Fibroblast of mammary gland (primary cell): ENCODE measurements at regions not wholly inside any gene's neighbourhood (a gene's known extent, or its start where the extent isn't known, plus 50 kb on each side); places are given as distances from the start of the nearest gene placed in this dataset.

Experiments used
- DNase-seq: peaks from one replicate; pipeline ENCODE4 v3.0.0-alpha.2; 2010; ENCODE audit warnings: low read depth
- H3K4me3 ChIP-seq: 2 replicates; pipeline ENCODE4 v1.5.1; 2011; ENCODE audit warnings: low read depth, mild to moderate bottlenecking, low read length, moderate library complexity; ENCODE audit not compliant: control insufficient read depth
- TF ChIP-seq, protein P1 (sequence below): conservative IDR thresholded peaks from 2 replicates; pipeline ENCODE4 v1.5.1; 2011; ENCODE audit warnings: low read depth, low read length, inconsistent platforms; ENCODE audit not compliant: control insufficient read depth, insufficient read depth

DNA sequence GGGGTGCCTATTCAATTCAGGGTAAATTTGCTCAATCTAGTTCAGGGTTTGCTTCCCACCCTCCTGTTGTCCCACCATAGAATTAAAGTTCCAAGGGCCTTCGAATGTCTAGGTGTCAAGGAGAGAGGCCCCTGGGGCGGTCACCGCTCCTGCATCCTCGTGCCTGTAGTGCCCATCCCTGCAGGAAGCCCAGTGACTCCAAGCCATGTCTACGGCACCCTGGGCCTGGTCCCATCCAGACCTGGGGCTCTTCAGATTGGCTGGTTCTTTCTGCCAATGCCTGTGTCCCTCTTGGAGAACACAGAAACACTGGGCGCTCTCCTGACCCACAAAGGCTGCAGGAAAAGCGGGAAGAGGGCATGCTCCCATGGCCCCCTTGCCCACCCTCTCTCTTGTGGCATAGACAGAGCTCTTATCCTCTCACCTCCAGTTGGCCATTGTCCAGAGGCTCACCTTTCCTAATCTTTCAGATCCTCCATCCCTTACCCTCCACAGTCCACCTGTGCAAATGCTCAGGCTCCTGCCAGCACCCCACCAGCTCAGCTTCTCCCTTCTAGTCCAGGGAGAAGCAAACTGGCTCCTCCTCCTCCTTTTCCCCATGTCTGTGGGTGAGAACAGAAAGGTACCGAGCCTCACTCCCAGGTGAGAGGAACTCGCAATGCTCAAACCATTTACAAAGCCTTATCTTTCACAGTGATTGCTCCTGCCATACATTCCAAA is 253.0 kb upstream of the IRX2 start:
- TF ChIP-seq, protein P1, sequence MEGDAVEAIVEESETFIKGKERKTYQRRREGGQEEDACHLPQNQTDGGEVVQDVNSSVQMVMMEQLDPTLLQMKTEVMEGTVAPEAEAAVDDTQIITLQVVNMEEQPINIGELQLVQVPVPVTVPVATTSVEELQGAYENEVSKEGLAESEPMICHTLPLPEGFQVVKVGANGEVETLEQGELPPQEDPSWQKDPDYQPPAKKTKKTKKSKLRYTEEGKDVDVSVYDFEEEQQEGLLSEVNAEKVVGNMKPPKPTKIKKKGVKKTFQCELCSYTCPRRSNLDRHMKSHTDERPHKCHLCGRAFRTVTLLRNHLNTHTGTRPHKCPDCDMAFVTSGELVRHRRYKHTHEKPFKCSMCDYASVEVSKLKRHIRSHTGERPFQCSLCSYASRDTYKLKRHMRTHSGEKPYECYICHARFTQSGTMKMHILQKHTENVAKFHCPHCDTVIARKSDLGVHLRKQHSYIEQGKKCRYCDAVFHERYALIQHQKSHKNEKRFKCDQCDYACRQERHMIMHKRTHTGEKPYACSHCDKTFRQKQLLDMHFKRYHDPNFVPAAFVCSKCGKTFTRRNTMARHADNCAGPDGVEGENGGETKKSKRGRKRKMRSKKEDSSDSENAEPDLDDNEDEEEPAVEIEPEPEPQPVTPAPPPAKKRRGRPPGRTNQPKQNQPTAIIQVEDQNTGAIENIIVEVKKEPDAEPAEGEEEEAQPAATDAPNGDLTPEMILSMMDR: no peak
- no peak for DNase-seq
- H3K4me3 ChIP-seq: no peak overlapping the region

DNA sequence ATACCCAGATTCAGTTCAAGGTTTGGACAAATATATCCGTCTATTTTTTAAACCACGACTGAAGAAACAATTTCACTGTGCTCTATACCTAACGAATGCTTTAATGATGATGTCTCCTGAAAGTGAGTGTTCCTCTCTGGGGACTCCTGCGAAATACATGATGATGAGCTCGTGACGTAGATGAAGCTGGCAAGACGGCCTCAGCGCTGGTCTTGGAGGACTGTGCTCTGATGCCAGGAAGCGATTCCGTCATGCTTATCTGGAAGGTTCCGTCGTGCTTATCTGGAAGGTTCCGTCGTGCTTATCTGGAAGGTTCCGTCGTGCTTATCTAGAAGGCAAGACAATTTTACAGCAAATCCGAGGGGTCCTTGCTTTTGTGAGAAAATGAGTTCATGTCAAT is 250.8 kb upstream of the IRX2 start:
- H3K4me3 ChIP-seq: no peak overlapping the region
- no peak for DNase-seq
- TF ChIP-seq, protein P1: no peak

DNA sequence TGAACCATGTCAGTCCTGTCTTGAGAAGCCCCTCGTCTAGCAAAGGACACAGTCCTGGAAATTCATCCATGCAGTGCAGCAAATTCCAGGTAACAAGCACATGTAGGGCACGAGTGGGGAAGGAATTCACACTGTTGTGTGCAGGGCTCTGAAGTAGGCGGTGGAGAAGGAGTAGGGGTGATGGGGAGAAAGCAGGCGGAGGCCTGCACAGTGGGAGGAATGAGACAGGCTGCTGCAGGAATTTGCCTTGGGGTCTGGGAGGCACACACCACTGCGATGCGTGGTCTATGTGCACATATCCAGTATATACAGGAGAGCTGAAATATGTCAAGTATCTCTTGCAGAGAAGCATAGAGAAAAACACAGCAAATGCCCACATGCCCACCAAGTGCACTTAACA is 249.2 kb upstream of the IRX2 start:
- TF ChIP-seq, protein P1: no peak

DNA sequence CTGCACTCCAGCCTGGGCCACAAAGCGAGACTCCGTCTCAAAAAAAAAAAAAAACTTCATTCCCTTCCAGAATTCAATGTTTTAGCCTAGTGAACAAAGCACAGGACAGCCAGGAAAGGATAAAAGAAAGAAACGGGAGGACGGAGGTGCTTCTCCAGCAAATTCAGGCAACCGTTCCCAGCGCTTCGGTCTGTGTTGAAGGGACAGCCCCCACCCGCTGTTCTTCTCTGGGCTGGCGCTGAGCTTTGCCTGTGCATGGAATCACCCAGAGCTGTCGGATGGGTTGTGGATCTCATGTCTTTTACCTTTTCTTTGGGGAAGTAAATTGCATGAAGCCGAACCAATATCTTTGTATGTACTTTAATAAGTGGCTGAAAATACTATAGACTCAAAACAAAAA is 248.4 kb upstream of the IRX2 start:
- DNase-seq: no peak
- TF ChIP-seq, protein P1: no peak
- H3K4me3 ChIP-seq: no peak overlapping the region

More for the DNA sequence above, 249.2 kb upstream of the IRX2 start:
- no peak overlapping the region for H3K4me3 ChIP-seq
- no peak for DNase-seq

DNA sequence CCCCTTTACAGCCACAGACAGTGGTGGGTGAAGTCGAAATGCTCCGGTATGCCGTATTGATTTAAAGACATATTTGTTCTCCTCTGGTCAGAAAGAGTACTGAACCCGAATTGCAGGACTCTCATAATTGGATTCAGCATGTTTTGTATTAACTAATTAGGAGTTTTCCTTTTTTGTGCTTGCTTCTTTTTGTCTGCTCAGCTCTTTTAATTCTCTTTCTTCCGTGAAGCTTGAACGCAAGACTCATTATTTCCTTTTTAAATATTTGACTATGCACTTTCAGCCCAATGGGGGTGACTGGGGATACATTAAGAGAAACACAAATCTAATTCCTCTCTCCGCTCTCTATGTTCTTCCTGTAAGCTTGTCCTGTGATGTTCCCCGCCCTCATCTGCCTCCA is 246.6 kb upstream of the IRX2 start:
- DNase-seq: no peak
- no peak overlapping the region for H3K4me3 ChIP-seq
- TF ChIP-seq, protein P1: no peak

DNA sequence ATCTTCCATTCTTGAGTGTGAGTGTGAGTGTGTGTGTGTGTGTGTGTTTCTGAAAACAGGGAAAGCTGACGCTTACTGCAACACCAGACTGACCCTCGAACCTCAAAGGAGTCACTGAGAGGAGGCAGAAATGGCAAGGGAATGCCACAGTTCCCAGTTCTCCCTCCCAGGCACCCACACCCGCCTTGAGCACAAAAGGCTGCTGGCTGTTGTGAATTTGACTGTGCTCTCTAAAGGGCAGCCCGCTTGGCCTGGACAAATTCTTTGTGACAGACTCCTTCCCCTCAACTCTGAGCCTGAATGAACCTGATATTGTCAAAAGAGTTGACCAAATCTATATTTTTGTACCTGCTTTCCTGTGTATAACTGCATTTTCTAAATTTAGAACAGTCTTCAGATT is 245.7 kb upstream of the IRX2 start:
- H3K4me3 ChIP-seq: no peak overlapping the region
- TF ChIP-seq, protein P1: no peak
- no peak for DNase-seq
